ENCODE measurements at regions not wholly inside any gene's neighbourhood (a gene's known extent, or its start where the extent isn't known, plus 50 kb on each side); places are given as distances from the start of the nearest gene placed in this dataset.

GRCh38 chr2:234219046-234219310 lies 168.5 kb downstream of the SPP2 start:
- TF ChIP-seq CTCF (IDR thresholded peaks at IDR 0.05; ENCODE audit: insufficient read depth, low read length) (no peak), POLR2AphosphoS5 (IDR thresholded peaks at IDR 0.05; ENCODE audit: low read depth) (no peak)
